ENCODE measurements at regions not wholly inside any gene's neighbourhood (a gene's known extent, or its start where the extent isn't known, plus 50 kb on each side); places are given as distances from the start of the nearest gene placed in this dataset.

DNA sequence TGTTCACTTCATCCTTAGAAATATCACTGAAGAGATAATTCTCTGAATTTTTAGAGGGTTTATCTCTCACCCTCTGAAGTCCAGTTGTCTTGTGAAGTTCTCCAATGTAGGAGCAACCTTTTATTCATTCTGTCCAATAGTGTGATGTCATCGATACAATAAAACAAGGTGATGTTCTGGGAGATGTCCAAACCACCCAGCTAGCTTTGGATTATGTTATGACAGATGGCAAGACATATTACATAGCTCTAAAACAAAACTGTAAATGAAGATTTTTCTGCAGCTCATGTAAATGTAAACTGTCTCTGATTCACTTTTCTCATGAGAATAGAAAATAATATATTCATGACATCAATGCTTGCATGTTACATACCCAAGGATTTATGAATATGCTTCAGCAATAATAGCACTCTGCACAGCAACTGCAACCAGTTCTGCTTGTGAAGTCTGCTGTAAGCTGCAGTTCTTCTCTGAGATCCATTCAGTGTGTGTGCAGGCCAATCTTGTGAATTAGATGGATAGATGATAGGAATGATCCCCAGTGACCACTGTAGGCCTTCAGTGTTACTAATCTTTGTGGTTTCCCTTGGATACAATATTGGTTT, 172.6 kb upstream of the CDH12 start:
- H3K4me3 ChIP-seq (replicated peaks in 1 of 3; ENCODE audit: insufficient read depth in 1 of 3, low read depth in 1 of 3, low read length in 3 of 3): no peak overlapping the region
- H3K27ac ChIP-seq (ENCODE audit: insufficient read depth, low read depth, low read length): no peak overlapping the region
- no peaks in the 10 kb centered on the region for H3K4me1 ChIP-seq (ENCODE audit: control insufficient read depth, extremely low read depth, insufficient read depth, low read length)
- H3K9me1 ChIP-seq (replicated peaks; ENCODE audit: control insufficient read depth, extremely low read depth, insufficient read depth, low read length): no peaks in the 10 kb centered on the region
- TF ChIP-seq MAX (IDR thresholded peaks at IDR 0.05; ENCODE audit: insufficient read depth, insufficient read length): no peak
- TF ChIP-seq GATA2 (IDR thresholded peaks at IDR 0.05; ENCODE audit: insufficient read depth, insufficient read length, low read depth, low read length): no peak
- no peak for TF ChIP-seq JUN (IDR thresholded peaks at IDR 0.05; ENCODE audit: borderline replicate concordance, insufficient read depth, insufficient read length, low read depth)
- no peaks in the 10 kb centered on the region for H4K20me1 ChIP-seq (replicated peaks; ENCODE audit: control insufficient read depth, extremely low read depth, insufficient read depth, low read length)
- ChIA-PET CTCF (no interaction called here), POLR2A (no interaction called here)
- H3K9me3 ChIP-seq (replicated peaks; ENCODE audit: control insufficient read depth, insufficient read depth, low read length): peaks cover 1% of the 10 kb centered on the region
- no peak overlapping the region for H2AFZ ChIP-seq (ENCODE audit: low read depth, low read length)
- no peaks in the 10 kb centered on the region for H3K27me3 ChIP-seq (ENCODE audit: control insufficient read depth in 2 of 2, insufficient read depth in 2 of 2, low read length in 2 of 2)
- H3K9ac ChIP-seq (replicated peaks; ENCODE audit: extremely low read depth, insufficient read depth, low read length): no peak overlapping the region
- H3K79me2 ChIP-seq (ENCODE audit: control insufficient read depth, insufficient read depth, low read length): no peaks in the 10 kb centered on the region
- intact Hi-C loops (cut with micrococcal nuclease): no loop called here
- DNase-seq (ENCODE audit: low read depth, low spot score): no peak
- dilution Hi-C loops (cut with MboI; ENCODE audit: extremely low pct_ligation_motif_present, low sequenced_read_pairs): no loop called here
- no peak for FAIRE-seq
- no TSS peak for BruUV-seq (replicated peaks)
- H3K4me2 ChIP-seq (ENCODE audit: insufficient read depth, low read length): no peak overlapping the region
- no peaks in the 10 kb centered on the region for H3K36me3 ChIP-seq (ENCODE audit: control insufficient read depth in 2 of 2, extremely low read depth in 1 of 2, insufficient read depth in 2 of 2, low read length in 2 of 2)

- FAIRE-seq: no peak
- no peaks in the 10 kb centered on the region for H3K36me3 ChIP-seq (ENCODE audit: control insufficient read depth in 2 of 2, extremely low read depth in 1 of 2, insufficient read depth in 2 of 2, low read length in 2 of 2)
- peaks cover 1% of the 10 kb centered on the region for H3K9me3 ChIP-seq (replicated peaks; ENCODE audit: control insufficient read depth, insufficient read depth, low read length)
- no peaks in the 10 kb centered on the region for H3K9me1 ChIP-seq (replicated peaks; ENCODE audit: control insufficient read depth, extremely low read depth, insufficient read depth, low read length)
- no TSS peak for BruUV-seq (replicated peaks)
- no peak overlapping the region for H3K4me2 ChIP-seq (ENCODE audit: insufficient read depth, low read length)
- no peaks in the 10 kb centered on the region for H4K20me1 ChIP-seq (replicated peaks; ENCODE audit: control insufficient read depth, extremely low read depth, insufficient read depth, low read length)
- H3K27me3 ChIP-seq (ENCODE audit: control insufficient read depth in 2 of 2, insufficient read depth in 2 of 2, low read length in 2 of 2): no peaks in the 10 kb centered on the region
- H3K79me2 ChIP-seq (ENCODE audit: control insufficient read depth, insufficient read depth, low read length): no peaks in the 10 kb centered on the region
- intact Hi-C loops (cut with micrococcal nuclease) (no loop called here), dilution Hi-C loops (cut with MboI; ENCODE audit: extremely low pct_ligation_motif_present, low sequenced_read_pairs) (no loop called here)
- CTCF ChIA-PET: no interaction called here
- H3K9ac ChIP-seq (replicated peaks; ENCODE audit: extremely low read depth, insufficient read depth, low read length): no peak overlapping the region
- DNase-seq (ENCODE audit: low read depth, low spot score): no peak
- no peak overlapping the region for H3K27ac ChIP-seq (ENCODE audit: insufficient read depth, low read depth, low read length)
- H3K4me3 ChIP-seq (replicated peaks in 1 of 3; ENCODE audit: insufficient read depth in 1 of 3, low read depth in 1 of 3, low read length in 3 of 3): no peak overlapping the region
- POLR2A ChIA-PET: no interaction called here
- no peak overlapping the region for H2AFZ ChIP-seq (ENCODE audit: low read depth, low read length)
- TF ChIP-seq, protein P1, sequence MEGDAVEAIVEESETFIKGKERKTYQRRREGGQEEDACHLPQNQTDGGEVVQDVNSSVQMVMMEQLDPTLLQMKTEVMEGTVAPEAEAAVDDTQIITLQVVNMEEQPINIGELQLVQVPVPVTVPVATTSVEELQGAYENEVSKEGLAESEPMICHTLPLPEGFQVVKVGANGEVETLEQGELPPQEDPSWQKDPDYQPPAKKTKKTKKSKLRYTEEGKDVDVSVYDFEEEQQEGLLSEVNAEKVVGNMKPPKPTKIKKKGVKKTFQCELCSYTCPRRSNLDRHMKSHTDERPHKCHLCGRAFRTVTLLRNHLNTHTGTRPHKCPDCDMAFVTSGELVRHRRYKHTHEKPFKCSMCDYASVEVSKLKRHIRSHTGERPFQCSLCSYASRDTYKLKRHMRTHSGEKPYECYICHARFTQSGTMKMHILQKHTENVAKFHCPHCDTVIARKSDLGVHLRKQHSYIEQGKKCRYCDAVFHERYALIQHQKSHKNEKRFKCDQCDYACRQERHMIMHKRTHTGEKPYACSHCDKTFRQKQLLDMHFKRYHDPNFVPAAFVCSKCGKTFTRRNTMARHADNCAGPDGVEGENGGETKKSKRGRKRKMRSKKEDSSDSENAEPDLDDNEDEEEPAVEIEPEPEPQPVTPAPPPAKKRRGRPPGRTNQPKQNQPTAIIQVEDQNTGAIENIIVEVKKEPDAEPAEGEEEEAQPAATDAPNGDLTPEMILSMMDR (IDR thresholded peaks at IDR 0.05; ENCODE audit: extremely low read depth in 1 of 2, insufficient read depth in 1 of 2, low read depth in 1 of 2, low read length in 2 of 2): no peak
- TF ChIP-seq FOS (IDR thresholded peaks at IDR 0.05; ENCODE audit: borderline replicate concordance, insufficient read depth, low read length) (no peak), POLR2AphosphoS5 (IDR thresholded peaks at IDR 0.05; ENCODE audit: insufficient read depth, low read depth, low read length) (no peak), EZH2 (IDR thresholded peaks at IDR 0.05; ENCODE audit: borderline replicate concordance, low read depth, low read length, severe bottlenecking) (no peak), MYC (IDR thresholded peaks at IDR 0.05; ENCODE audit: low read depth, low read length) (no peak), POLR2A (IDR thresholded peaks at IDR 0.05; ENCODE audit: low read depth, low read length) (no peak), GATA2 (IDR thresholded peaks at IDR 0.05; ENCODE audit: insufficient read depth, insufficient read length, low read depth, low read length) (no peak), MAX (IDR thresholded peaks at IDR 0.05; ENCODE audit: insufficient read depth, insufficient read length) (no peak), JUN (IDR thresholded peaks at IDR 0.05; ENCODE audit: borderline replicate concordance, insufficient read depth, insufficient read length, low read depth) (no peak)
- H3K4me1 ChIP-seq (ENCODE audit: control insufficient read depth, extremely low read depth, insufficient read depth, low read length): no peaks in the 10 kb centered on the region
Observed at GRCh38 chr5:23024470-23024869, 171.3 kb upstream of the CDH12 start.
